ENCODE measurements at regions not wholly inside any gene's neighbourhood (a gene's known extent, or its start where the extent isn't known, plus 50 kb on each side); places are given as distances from the start of the nearest gene placed in this dataset.

DNA sequence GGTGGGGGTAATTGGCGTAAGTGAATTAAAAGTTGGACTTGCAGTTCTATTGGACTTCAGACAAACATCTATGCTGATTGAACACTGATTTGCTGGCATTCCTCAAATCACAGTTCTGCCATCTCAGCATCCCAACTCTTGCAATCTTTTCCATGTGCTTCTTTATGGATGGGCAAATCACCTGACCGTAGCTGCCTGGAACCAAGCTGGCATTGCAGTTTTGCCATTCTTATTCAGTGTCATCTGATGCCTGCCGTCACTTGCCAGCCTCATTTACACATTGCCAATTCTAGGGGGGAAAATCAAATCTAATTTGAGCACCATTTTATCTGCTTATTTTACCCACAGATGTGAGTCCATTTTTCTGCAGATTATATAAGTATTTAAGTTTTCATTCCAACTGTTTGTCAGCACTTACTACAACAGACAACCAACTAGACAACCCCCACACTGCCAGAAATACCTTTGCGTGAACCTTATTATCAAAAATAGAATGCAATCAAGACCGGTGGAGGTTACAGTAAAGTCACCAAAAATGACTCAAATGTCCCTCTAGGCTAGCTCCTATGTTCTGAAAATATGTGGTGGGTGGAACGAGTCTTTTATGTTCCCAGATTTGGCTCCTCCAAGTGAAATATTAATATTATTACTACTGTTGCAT lies 172.3 kb upstream of the CTBP2 start:
- no peak for DNase-seq

- DNase-seq, result no peak
Observed at GRCh38 chr10:125331056-125331455, 170.7 kb upstream of the CTBP2 start.

DNA sequence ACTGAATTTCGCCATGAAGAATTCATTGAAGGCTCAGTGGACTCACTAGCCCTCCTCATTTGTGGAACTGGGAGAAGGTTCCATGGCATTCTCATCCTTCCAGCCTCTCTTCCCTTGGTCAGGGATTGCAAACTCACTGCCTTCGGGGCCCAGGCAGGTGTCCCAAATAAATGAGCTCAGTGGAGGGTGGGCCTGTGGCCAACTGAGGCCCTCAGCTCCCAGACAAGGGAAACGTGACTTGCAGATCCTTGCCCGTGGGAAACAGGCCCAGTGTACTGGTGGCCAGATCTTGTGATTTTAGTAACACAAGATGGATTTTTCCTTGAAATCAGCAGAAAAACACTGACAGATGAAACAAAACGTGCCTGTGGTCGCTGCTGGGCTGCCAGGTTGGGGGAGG lies 168.7 kb upstream of the CTBP2 start:
- DNase-seq, result no peak

DNA sequence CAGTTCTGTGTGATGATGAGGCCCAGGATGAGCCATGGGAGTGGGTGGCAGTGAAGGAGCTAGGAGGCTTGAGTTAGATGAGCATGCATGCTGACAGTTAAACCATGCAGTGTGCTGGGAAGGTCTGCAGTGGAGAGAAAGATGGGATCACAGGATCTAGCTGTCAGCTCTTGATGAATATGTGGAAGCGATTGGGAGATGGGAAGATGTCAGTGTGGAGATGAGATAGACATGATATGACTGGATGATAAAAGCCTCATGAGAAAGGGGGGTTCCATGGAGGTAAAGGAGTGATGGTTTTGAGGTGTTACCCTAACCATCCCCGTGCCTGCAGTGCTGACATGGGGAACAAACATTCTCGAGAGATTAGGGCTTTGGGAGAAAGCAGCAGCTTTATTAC lies 165.0 kb upstream of the CTBP2 start:
- no peak for DNase-seq

- DNase-seq, result no peak
Observed at GRCh38 chr10:125316436-125316835, 156.1 kb upstream of the CTBP2 start.

GRCh38 chr10:125300937-125301336 lies 140.6 kb upstream of the CTBP2 start:
- no peak for DNase-seq

DNA sequence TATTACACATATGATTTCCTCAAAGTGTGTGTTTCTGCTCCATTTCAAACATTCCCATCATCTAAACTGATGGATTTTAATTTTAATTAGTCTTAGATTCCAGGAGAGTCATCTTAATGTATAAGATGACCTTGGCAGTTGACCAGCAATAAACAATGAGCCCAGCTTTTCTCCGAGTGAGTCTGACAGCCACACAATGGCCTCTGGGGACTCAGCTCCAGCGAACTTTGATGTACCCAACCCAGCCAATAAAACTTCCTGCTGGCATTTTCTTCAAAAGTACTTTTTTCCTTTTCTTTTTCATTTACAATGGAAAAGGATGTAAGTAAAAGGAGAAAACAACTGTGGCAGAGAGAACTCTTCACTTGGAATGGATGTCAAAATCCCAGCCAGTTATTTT lies 139.1 kb upstream of the CTBP2 start:
- DNase-seq, result no peak

GRCh38 chr10:125296598-125296997 lies 136.2 kb upstream of the CTBP2 start:
- DNase-seq, result no peak

GRCh38 chr10:125294109-125294508 lies 133.7 kb upstream of the CTBP2 start:
- no peak for DNase-seq

GRCh38 chr10:125291836-125292235 lies 131.5 kb upstream of the CTBP2 start:
- DNase-seq, result no peak

DNA sequence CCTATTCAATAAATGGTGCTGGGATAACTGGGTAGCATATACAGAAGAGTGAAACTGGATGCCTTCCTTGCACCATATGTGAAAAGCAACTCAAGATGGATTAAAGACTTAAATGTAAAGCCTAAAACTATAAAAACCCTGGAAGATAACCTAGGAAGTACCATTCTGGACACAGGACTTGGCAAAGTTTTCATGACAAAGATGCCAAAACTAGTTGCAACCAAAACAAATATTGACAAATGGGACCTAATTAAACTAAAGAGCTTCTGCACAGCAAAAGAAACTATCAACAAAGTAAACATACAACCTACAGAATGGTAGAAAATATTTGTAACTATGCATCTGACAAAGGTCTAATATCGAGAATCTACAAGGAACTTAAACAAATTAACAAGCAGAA lies 129.1 kb upstream of the CTBP2 start:
- no peak for DNase-seq

GRCh38 chr10:125284875-125285597 lies 124.7 kb upstream of the CTBP2 start:
- DNase-seq, result no peak

- no peak for DNase-seq
Observed at GRCh38 chr10:125283836-125284614, 123.7 kb upstream of the CTBP2 start.

- no peak for DNase-seq
Observed at GRCh38 chr10:125283191-125283835, 123.0 kb upstream of the CTBP2 start.

DNA sequence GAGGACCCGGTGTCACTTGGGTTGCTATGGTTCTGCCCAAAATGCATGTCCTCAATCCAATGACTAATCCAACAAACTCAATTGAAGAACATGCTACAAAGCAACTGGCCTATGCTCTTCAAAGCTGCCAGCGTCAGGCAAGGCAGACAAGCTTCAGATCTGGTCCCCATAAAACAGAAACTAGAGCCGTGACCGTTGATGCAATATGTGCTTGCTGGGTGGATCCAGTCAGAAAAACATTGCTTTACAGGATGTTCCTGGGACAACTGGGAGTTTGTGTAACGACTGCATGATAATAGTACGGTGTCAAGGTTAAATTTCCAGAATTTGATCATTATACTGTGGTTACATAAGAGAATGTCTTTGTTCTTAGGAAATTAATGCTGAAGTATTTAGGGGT lies 120.7 kb upstream of the CTBP2 start:
- no peak for DNase-seq

DNA sequence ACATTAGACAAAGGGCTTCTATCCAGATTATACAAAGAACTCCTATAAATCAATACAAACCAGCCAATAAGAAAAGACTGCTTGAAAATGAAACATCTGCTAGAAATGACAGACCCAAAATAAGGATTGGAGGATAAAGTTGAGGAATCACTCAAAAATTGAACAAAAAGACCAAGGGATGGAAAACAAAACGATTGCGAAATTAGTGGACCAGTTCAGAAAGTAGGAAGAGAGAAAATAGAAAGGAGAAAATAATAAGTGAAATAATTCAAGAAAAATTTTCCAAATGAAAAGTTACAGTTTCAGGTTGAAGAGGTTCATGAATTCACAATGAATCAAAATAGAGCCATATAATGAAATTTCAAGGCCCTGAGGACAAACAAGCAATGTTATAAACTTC lies 115.8 kb upstream of the CTBP2 start:
- DNase-seq, result no peak

DNA sequence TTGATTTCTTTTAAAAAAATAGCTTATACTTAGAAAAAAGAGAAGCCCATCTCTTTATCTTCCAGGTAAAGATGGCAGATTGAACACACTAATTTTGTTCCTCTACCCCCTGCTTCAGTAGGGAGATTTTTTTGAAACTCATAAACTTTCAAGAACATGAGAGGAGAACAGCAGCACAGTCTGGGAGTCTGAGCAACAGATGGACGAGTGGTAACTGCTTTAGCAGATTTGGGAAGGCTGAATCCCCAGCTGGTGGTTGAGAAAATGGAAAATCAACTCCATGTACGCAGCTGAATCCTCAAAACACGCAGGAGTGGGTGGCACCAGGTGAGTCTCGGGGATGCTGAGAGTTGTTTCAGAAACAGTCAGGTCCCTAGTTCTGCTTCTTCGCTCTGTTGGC lies 114.6 kb upstream of the CTBP2 start:
- DNase-seq, result no peak

GRCh38 chr10:125273023-125273422 lies 112.7 kb upstream of the CTBP2 start:
- DNase-seq, result no peak

DNA sequence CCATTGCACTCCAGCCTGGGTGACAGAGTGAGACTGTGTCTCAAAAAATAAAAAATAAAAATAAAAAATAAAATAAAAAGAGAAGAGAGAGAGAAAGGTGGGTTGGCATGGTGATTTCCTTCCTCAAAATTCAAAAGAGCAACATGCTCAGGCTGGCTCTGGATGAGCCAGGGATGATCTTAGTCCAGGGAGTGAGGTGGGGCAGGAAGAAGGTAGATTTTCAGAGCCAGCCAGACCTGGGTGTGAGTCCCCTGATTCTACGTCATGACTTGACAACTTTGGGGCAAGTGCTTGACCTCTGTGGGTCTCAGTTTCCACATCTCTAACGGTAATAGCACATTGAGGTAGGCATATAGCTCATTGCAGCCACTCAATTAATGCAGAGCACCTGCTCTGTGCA lies 109.4 kb upstream of the CTBP2 start:
- DNase-seq, result no peak

GRCh38 chr10:125266966-125267365 lies 106.6 kb upstream of the CTBP2 start:
- DNase-seq, result no peak

DNA sequence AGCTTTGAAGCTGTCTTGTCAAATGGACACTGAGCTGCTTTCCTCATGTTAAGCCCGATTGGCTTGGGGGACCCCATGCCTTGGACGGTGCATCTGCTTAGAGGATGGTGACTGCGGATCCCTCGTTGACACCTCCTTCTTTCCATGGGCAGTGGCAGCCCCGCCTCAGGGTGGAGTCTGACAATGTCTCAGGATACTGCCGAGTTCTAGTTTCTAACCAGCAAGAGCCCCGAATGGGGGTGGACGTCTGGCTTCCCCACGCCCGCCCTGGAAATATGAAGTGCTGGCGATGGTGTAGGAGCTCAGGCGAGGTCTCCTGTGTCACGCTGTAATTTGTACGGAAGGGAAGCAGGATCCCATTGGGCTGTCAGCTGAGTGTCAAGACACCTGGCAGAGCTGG lies 106.2 kb upstream of the CTBP2 start:
- no peak for DNase-seq

- DNase-seq, result no peak
Observed at GRCh38 chr10:125265579-125265955, 105.2 kb upstream of the CTBP2 start.

DNA sequence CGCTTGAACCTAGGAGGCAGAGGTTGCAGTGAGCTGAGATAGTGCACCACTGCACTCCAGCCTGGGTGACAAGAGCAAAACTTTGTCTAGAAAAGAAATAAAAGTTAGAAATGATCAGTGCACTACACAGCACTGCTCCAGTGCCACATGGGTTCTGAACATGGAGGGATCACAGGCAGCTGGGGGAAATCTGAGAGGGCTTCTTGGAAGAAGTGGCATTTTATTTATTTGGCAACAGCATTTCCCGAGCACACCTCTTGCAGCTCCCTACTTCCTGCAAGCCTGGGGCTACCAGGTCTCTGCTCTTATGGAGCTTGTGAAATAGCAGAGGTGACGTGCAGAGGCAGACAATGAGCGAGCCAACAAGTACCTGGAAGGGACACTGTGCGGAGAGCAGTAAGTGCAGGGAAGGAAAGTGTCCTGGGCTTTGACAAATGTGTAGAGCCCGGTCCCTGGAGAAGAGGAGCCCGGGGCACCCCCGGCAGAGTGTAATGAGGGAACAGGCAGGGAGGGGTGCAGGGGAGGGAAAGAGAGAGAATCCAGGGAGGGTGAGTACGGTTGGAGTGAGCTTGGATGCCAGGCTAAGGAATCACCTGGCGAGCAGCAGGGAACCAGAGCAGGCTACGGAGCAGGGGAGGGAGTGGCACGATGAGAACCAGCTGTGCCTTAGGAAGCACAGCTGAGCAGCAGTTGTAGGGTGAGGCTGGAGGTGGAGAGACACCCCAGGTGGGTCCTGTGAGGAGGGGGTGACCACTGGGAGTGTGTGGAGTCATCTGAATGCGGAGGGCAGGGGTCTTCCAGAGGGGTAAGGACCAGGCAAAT lies 104.6 kb upstream of the CTBP2 start:
- DNase-seq, result no peak

All from NCI-H2081 treated with DMSO at 0.1 percent for 48 hours (cell line).